ENCODE measurements at regions not wholly inside any gene's neighbourhood (a gene's known extent, or its start where the extent isn't known, plus 50 kb on each side); places are given as distances from the start of the nearest gene placed in this dataset.

GRCh38 chr9:89863837-89864236 lies 259.0 kb downstream of the GADD45G start:
- Histone ChIP-seq H2BK20ac (ENCODE audit: low read length) (no peak overlapping the region), H4K8ac (ENCODE audit: extremely low read depth, insufficient read depth, low read length) (no peak overlapping the region), H3K14ac (ENCODE audit: insufficient read length) (no peak overlapping the region), H3K27ac (ENCODE audit: low read depth, low read length) (no peak overlapping the region), H3K23ac (ENCODE audit: insufficient read length) (no peak overlapping the region), H3K79me1 (ENCODE audit: low read depth, low read length) (no peaks in the 10 kb centered on the region), H2BK120ac (replicated peaks; ENCODE audit: low read depth, low read length) (no peak overlapping the region), H4K5ac (ENCODE audit: insufficient read length, low read depth, low read length) (no peak overlapping the region), H3K9ac (replicated peaks in 1 of 4; ENCODE audit: extremely low read depth in 1 of 4, low read depth in 3 of 4, low read length in 3 of 4) (no peak overlapping the region), H3K27me3 (replicated peaks in 1 of 4; ENCODE audit: control insufficient read depth in 3 of 4, extremely low read depth in 1 of 4, insufficient read depth in 3 of 4, low read length in 3 of 4) (no peaks in the 10 kb centered on the region), H3K9me3 (ENCODE audit: insufficient read depth in 2 of 2, low read depth in 1 of 2, low read length in 1 of 2) (no peaks in the 10 kb centered on the region), H3K4me2 (ENCODE audit: insufficient read depth in 1 of 2, low read depth in 2 of 2, low read length in 2 of 2) (no peak overlapping the region), H3K79me2 (ENCODE audit: control insufficient read depth in 1 of 2, insufficient read depth in 2 of 2, low read length in 2 of 2) (no peaks in the 10 kb centered on the region), H2AFZ (ENCODE audit: low read length) (no peak overlapping the region), H2BK12ac (ENCODE audit: low read depth, low read length) (no peak overlapping the region), H3K23me2 (ENCODE audit: low read depth, low read length) (no peaks in the 10 kb centered on the region), H2BK15ac (ENCODE audit: low read length) (no peak overlapping the region), H3K4me1 (replicated peaks in 1 of 4; ENCODE audit: control insufficient read depth in 3 of 4, insufficient read depth in 4 of 4, low read length in 3 of 4) (no peaks in the 10 kb centered on the region; a peak in 1 of 7 replicates), H3K18ac (ENCODE audit: extremely low read depth, low read length) (no peak overlapping the region), H4K20me1 (replicated peaks in 1 of 2; ENCODE audit: control insufficient read depth in 1 of 2, insufficient read depth in 2 of 2, low read length in 2 of 2) (no peaks in the 10 kb centered on the region), H2AK5ac (ENCODE audit: low read depth, low read length) (no peak overlapping the region), H3K4ac (replicated peaks; ENCODE audit: insufficient read length, low read depth, low read length) (no peak overlapping the region), H3K56ac (replicated peaks; ENCODE audit: insufficient read length, low read depth, low read length) (no peak overlapping the region), H3K36me3 (ENCODE audit: control insufficient read depth in 2 of 4, insufficient read depth in 4 of 4, low read length in 3 of 4) (no peaks in the 10 kb centered on the region), H4K91ac (replicated peaks; ENCODE audit: insufficient read length, low read length) (no peak overlapping the region), H2BK5ac (ENCODE audit: low read depth, low read length) (no peak overlapping the region), H3K4me3 (ENCODE audit: extremely low read depth in 1 of 4, insufficient read depth in 2 of 4, low read depth in 3 of 4, low read length in 4 of 4) (no peak overlapping the region)
- DNase-seq (ENCODE audit: low read depth in 1 of 2, low spot score in 2 of 2): no peak
- ChIA-PET CTCF (ENCODE audit: partially characterized antibody) (interaction anchor here (1.0 to 1.3 kb wide), 3 partner anchors 16 to 269 kb away, joined by 3 read pairs; no protein-coding TSS in a partner anchor), POLR2A (ENCODE audit: partially characterized antibody) (no interaction called here)
- no peak for FAIRE-seq
- 85% methylated on average over 6 of the region's 6 CpGs; no CpG with 5 or more reads in 1 of the 2 experiments for WGBS, 2 experiments (ENCODE audit: extremely low coverage in 1 of 2, insufficient coverage in 1 of 2, insufficient read length in 1 of 2, insufficient replicate concordance in 2 of 2, low coverage in 1 of 2, low lambda C conversion rate in 2 of 2, missing lambda C conversion rate in 1 of 2)
- TF ChIP-seq CTBP2 (IDR thresholded peaks at IDR 0.05; ENCODE audit: borderline replicate concordance, insufficient read depth, insufficient read length, low read length) (no peak), EZH2 (IDR thresholded peaks at IDR 0.05; ENCODE audit: low read depth, low read length, severe bottlenecking) (no peak), PHF8 (conservative IDR thresholded peaks at IDR 0.05; ENCODE audit: low read depth, low read length) (no peak), NANOG (IDR thresholded peaks at IDR 0.05; ENCODE audit: insufficient read depth, low read depth, low read length, poor library complexity, severe bottlenecking) (no peak), MAX (IDR thresholded peaks at IDR 0.05) (no peak), SIX5 (IDR thresholded peaks at IDR 0.05; ENCODE audit: low read depth, low read length) (no peak), EP300 (IDR thresholded peaks at IDR 0.05; ENCODE audit: borderline replicate concordance in 1 of 2, low read depth in 2 of 2, low read length in 2 of 2) (no peak), SP1 (IDR thresholded peaks at IDR 0.05; ENCODE audit: low read depth, low read length) (no peak), BCL11A (IDR thresholded peaks at IDR 0.05; ENCODE audit: low read depth in 2 of 2, low read length in 2 of 2) (no peak), SP4 (IDR thresholded peaks at IDR 0.05; ENCODE audit: low read length) (no peak), CHD2 (IDR thresholded peaks at IDR 0.05; ENCODE audit: low read length) (no peak)
- TF ChIP-seq, protein P1, sequence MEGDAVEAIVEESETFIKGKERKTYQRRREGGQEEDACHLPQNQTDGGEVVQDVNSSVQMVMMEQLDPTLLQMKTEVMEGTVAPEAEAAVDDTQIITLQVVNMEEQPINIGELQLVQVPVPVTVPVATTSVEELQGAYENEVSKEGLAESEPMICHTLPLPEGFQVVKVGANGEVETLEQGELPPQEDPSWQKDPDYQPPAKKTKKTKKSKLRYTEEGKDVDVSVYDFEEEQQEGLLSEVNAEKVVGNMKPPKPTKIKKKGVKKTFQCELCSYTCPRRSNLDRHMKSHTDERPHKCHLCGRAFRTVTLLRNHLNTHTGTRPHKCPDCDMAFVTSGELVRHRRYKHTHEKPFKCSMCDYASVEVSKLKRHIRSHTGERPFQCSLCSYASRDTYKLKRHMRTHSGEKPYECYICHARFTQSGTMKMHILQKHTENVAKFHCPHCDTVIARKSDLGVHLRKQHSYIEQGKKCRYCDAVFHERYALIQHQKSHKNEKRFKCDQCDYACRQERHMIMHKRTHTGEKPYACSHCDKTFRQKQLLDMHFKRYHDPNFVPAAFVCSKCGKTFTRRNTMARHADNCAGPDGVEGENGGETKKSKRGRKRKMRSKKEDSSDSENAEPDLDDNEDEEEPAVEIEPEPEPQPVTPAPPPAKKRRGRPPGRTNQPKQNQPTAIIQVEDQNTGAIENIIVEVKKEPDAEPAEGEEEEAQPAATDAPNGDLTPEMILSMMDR (IDR thresholded peaks at IDR 0.05; ENCODE audit: control extremely low read depth in 1 of 3, insufficient read depth in 1 of 3, low read depth in 1 of 3, low read length in 3 of 3): no peak

All from H1 (cell line).